ENCODE measurements at regions not wholly inside any gene's neighbourhood (a gene's known extent, or its start where the extent isn't known, plus 50 kb on each side); places are given as distances from the start of the nearest gene placed in this dataset.

DNA sequence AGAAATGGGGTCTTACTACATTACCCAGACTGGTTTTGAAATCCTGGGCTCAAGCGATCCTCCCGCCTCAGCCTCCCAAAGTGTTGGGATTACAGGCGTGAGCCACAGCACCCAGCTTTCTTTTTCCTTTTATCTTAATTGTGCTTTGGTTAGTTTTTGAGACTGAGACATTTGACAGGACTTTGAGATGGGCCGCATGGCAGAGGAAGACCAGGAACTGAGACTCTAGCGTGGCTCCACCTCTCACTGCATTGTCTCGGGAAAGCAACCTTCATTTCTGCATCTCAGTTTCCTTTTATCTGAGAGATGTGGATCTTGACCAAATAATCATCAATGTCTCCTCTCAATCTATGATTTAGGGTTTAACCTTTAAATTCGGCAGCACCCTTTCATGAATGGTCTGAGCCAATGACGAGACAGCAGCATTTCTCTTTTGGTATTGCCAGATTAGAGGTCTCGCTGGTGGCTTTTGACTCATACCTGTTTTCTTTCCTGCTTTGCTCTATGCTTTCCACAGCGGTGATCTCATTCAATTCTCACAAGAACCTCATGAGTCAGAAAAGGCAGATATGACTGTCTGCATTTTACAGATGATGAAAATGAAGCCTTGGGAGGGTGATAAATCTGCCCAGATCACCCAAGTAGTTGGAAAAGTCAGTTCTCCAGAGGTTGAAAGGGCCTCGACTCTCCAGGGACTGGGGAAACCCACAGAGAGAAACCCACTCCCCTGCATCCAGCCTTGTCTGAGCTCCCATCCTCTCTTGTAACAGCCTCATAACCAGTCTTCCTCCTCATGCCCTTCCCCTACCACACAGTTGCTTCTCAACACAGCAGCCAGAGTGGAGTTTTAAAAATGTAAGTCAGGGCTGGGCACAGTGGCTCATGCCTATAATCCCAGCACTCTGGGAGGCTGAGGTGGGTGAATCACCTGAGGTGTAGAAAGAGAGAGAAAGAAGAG is 84.8 kb upstream of the FOXB1 start:
- H3K9me3 ChIP-seq (ENCODE audit: control insufficient read depth, insufficient read depth, low read length), result no peaks in the 10 kb centered on the region
- no peak overlapping the region for H3K4me2 ChIP-seq (ENCODE audit: low read length)
- no peak overlapping the region for H3K27ac ChIP-seq (ENCODE audit: low read depth, low read length)
- no peaks in the 10 kb centered on the region for H3K4me1 ChIP-seq (ENCODE audit: control insufficient read depth, low read length)
- H3K9me2 ChIP-seq (replicated peaks; ENCODE audit: control insufficient read depth, low read length), result no peaks in the 10 kb centered on the region
- H3K27me3 ChIP-seq (ENCODE audit: control insufficient read depth, low read length), result peaks cover 13% of the 10 kb centered on the region
- no peaks in the 10 kb centered on the region for H3K79me2 ChIP-seq (ENCODE audit: control insufficient read depth, low read length)
- H3F3A ChIP-seq (ENCODE audit: control insufficient read depth, insufficient read depth), result no peaks in the 10 kb centered on the region
- TF ChIP-seq, protein P1, sequence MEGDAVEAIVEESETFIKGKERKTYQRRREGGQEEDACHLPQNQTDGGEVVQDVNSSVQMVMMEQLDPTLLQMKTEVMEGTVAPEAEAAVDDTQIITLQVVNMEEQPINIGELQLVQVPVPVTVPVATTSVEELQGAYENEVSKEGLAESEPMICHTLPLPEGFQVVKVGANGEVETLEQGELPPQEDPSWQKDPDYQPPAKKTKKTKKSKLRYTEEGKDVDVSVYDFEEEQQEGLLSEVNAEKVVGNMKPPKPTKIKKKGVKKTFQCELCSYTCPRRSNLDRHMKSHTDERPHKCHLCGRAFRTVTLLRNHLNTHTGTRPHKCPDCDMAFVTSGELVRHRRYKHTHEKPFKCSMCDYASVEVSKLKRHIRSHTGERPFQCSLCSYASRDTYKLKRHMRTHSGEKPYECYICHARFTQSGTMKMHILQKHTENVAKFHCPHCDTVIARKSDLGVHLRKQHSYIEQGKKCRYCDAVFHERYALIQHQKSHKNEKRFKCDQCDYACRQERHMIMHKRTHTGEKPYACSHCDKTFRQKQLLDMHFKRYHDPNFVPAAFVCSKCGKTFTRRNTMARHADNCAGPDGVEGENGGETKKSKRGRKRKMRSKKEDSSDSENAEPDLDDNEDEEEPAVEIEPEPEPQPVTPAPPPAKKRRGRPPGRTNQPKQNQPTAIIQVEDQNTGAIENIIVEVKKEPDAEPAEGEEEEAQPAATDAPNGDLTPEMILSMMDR (IDR thresholded peaks at IDR 0.05; ENCODE audit: low read depth, low read length, poor library complexity, severe bottlenecking), result no peak
- TF ChIP-seq EZH2phosphoT487 (IDR thresholded peaks at IDR 0.05; ENCODE audit: borderline replicate concordance, low read length), result no peak
- no peaks in the 10 kb centered on the region for H4K20me1 ChIP-seq (ENCODE audit: control insufficient read depth, insufficient read depth, low read depth, low read length)
- no peak overlapping the region for H3K4me3 ChIP-seq (ENCODE audit: low read length)
- H3K36me3 ChIP-seq (ENCODE audit: control insufficient read depth, low read length), result no peaks in the 10 kb centered on the region

- H3K4me1 ChIP-seq (ENCODE audit: control insufficient read depth, low read length), result no peaks in the 10 kb centered on the region
- H3F3A ChIP-seq (ENCODE audit: control insufficient read depth, insufficient read depth), result no peaks in the 10 kb centered on the region
- no peaks in the 10 kb centered on the region for H3K9me3 ChIP-seq (ENCODE audit: control insufficient read depth, insufficient read depth, low read length)
- H3K36me3 ChIP-seq (ENCODE audit: control insufficient read depth, low read length), result no peaks in the 10 kb centered on the region
- no peak overlapping the region for H3K4me2 ChIP-seq (ENCODE audit: low read length)
- H3K79me2 ChIP-seq (ENCODE audit: control insufficient read depth, low read length), result no peaks in the 10 kb centered on the region
- peaks cover 7% of the 10 kb centered on the region for H3K27me3 ChIP-seq (ENCODE audit: control insufficient read depth, low read length)
- H3K27ac ChIP-seq (ENCODE audit: low read depth, low read length), result no peak overlapping the region
- H3K4me3 ChIP-seq (ENCODE audit: low read length), result no peak overlapping the region
- no peak for TF ChIP-seq EZH2phosphoT487 (IDR thresholded peaks at IDR 0.05; ENCODE audit: borderline replicate concordance, low read length)
- TF ChIP-seq, protein P1 (IDR thresholded peaks at IDR 0.05; ENCODE audit: low read depth, low read length, poor library complexity, severe bottlenecking), result peak; percentile 75
- no peaks in the 10 kb centered on the region for H3K9me2 ChIP-seq (replicated peaks; ENCODE audit: control insufficient read depth, low read length)
- H4K20me1 ChIP-seq (ENCODE audit: control insufficient read depth, insufficient read depth, low read depth, low read length), result no peaks in the 10 kb centered on the region
Observed at GRCh38 chr15:59917504-59918157, 86.5 kb upstream of the FOXB1 start.

DNA sequence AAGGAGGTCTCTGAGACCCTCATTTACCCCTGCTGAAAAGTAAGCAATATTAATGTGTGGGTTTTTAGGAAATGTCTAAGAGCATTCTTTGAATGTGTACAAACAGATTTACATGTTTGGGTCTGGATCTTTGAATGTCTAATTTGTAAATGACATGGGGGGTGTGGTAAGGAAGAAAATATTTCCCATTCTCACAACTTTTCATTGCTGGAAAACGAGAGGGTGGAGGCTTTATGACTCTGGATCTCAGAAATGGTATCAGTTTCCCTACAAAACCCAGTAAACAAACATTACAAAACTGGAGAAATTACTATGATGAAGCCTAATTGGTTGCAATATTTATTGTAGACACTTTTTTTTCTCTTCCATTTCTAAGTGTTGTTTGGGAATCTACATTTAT is 98.1 kb upstream of the FOXB1 start:
- no peaks in the 10 kb centered on the region for H3K4me1 ChIP-seq (ENCODE audit: control insufficient read depth, low read length)
- H3K9me3 ChIP-seq (ENCODE audit: control insufficient read depth, insufficient read depth, low read length), result no peaks in the 10 kb centered on the region
- no peak for TF ChIP-seq EZH2phosphoT487 (IDR thresholded peaks at IDR 0.05; ENCODE audit: borderline replicate concordance, low read length)
- TF ChIP-seq, protein P1 (IDR thresholded peaks at IDR 0.05; ENCODE audit: low read depth, low read length, poor library complexity, severe bottlenecking), result no peak
- H4K20me1 ChIP-seq (ENCODE audit: control insufficient read depth, insufficient read depth, low read depth, low read length), result no peaks in the 10 kb centered on the region
- H3K79me2 ChIP-seq (ENCODE audit: control insufficient read depth, low read length), result no peaks in the 10 kb centered on the region
- H3K4me2 ChIP-seq (ENCODE audit: low read length), result no peak overlapping the region
- no peaks in the 10 kb centered on the region for H3K36me3 ChIP-seq (ENCODE audit: control insufficient read depth, low read length)
- H3K27ac ChIP-seq (ENCODE audit: low read depth, low read length), result no peak overlapping the region
- no peaks in the 10 kb centered on the region for H3K27me3 ChIP-seq (ENCODE audit: control insufficient read depth, low read length)
- H3K9me2 ChIP-seq (replicated peaks; ENCODE audit: control insufficient read depth, low read length), result no peaks in the 10 kb centered on the region
- H3K4me3 ChIP-seq (ENCODE audit: low read length), result no peak overlapping the region
- no peaks in the 10 kb centered on the region for H3F3A ChIP-seq (ENCODE audit: control insufficient read depth, insufficient read depth)

All from DOHH2 (cell line).